ENCODE measurements at regions not wholly inside any gene's neighbourhood (a gene's known extent, or its start where the extent isn't known, plus 50 kb on each side); places are given as distances from the start of the nearest gene placed in this dataset.
A peak's percentile ranks its signal among the peaks of the same experiment; 100 is the strongest.
"Not testable (repeated sequence)": the region's sequence is repeated elsewhere in the genome, so short reads cannot be mapped to it uniquely, and the experiment has no call there.

- no peak for DNase-seq
Measured at GRCh38 chr13:60671386-60671785, 274.4 kb downstream of the TDRD3 start.

DNA sequence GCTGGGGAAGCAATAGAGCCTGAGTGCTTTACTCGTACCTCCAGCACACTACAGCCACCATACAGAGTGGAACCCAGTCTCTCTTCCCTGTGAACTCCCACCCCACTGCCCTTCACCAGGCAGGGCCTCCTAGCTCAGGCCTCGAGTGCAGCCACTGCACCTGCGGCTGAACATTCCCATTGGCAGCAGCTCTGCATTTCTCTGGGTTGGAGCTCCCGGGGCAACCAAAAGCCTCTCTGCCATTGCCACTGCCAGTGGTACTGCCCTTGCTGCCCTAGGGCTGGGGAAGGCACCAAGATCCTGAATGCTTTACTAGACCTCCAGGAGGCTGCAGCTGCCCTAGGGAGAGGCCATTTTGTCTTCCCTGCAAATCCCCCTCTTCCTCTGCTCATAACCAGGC lies 266.8 kb downstream of the TDRD3 start:
- DNase-seq: no peak

DNA sequence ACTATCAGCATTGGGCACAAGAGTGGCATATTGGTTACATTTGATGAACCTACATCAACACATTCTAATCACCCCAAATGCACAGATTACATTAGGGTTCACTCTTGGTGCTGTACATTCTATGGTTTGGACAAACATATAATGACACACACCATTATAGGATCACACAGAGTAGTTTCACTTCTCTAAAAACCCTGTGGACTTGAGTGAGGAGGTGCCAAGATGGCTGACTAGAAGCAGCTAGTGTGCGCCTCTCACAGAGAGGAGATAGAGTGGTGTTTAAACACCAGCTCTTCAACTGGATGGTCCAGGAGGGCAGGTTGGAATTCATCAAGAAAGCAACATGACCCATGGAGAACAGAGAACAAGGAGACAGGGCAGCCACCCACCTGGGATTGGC lies 265.6 kb downstream of the TDRD3 start:
- no peak for DNase-seq

- DNase-seq: no peak
Measured at GRCh38 chr13:60661521-60661920, 264.5 kb downstream of the TDRD3 start.

- not testable (repeated sequence) for DNase-seq
Measured at GRCh38 chr13:60657586-60657985, 260.6 kb downstream of the TDRD3 start.

GRCh38 chr13:60655256-60655655 lies 258.2 kb downstream of the TDRD3 start:
- no peak for DNase-seq

DNA sequence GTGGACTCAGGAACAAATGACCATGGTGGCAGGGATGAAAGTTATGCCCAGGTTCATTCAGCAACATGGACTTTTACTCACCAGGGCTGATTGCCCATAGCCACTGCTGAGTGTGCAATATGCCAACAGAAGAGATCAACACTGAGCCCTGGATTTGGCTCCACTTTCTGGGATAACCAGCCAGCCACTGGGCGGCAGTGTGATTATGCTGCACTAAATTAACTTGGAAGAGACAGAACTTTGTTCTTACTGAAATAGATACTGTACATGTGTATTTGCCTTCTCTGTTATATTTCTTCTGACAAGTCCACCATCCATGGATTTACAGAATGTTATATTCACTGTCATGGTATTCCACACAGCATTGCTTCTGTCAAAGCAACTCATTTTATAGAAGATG lies 257.4 kb downstream of the TDRD3 start:
- peak in 1 of 5 experiments; percentile 4 for DNase-seq

DNA sequence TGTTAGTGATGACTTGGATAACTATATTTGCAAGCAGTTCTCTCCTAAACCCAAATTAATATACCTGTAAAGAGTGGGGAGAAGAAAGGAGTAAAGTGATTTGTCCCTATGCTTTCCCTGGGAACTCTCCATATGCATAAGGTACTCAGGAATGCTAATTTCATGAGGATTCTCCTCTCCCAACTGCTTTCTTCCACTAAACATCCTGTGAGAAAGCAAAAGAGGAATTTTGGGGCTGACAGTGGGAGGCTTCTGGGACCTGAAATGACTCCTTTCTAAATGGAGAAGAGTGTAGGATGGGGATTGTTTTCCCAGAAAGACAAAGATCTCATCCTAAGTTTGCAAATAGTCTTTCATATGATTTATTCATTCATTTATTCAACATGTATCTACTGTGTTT lies 250.5 kb downstream of the TDRD3 start:
- no peak for DNase-seq

GRCh38 chr13:60646620-60647019 lies 249.6 kb downstream of the TDRD3 start:
- DNase-seq: no peak

GRCh38 chr13:60645676-60646075 lies 248.7 kb downstream of the TDRD3 start:
- no peak for DNase-seq

GRCh38 chr13:60642552-60642951 lies 245.5 kb downstream of the TDRD3 start:
- no peak for DNase-seq

DNA sequence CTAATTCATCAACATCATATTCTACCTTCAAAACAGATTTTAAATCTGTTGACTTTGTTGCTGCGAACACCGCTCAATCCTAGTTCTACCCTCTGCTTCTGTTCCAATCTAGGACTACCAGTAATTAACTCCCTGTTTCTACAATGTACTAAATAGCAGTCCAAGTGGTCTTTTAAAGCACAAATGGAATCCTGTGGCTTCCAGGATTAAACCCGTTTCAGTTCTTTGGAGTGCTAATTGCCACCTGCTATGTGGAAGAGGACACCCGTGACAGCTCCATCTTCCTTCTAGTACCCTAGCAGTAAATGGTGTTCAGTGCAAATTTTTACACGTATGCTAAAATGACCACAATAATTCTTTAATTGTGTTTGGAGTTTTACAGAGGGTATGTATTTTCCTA lies 232.1 kb downstream of the TDRD3 start:
- no peak for DNase-seq

DNA sequence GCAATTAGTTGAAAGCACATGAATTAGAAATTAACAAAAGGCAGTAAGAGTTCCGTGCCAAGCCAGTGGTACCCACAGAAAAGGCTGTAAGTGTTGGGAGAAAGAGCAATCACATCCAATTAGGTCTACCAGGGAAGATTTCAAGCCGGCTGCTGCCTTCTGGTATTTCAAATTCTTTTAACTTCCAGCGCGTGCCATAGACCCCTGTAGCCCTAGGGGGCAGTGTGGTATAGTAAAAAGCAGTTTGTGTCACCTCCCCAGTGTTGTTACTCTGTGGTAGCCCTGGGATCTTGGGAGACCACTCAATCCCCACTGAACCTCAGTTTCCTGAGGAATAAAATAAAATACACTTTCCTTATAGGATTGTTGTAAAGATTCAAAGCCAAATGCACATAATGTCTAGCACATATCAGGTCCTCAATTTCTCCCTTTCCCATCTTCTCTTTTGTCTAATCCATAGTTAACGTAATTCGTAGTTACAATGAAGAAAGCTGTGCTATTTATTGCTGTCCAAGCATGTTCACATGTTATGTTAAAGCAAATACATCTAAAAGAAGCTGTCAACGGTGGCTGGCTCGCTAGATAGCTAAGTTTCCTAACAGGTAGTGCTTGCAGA lies 230.2 kb downstream of the TDRD3 start:
- peak in 1 of 5 experiments; percentile 33 for DNase-seq

Measured in T-helper 2 cell (primary cell).